HepG2 (cell line): ENCODE measurements at regions not wholly inside any gene's neighbourhood (a gene's known extent, or its start where the extent isn't known, plus 50 kb on each side); places are given as distances from the start of the nearest gene placed in this dataset.

Experiments used
- ATAC-seq: fragments of 200-7000 bp; cut with Tn5 transposase; 3 replicates; pipeline ENCODE4 v1.9.1; 2020; ENCODE audit warnings: mild to moderate bottlenecking, moderate library complexity
- BruUV-seq: library from RNA; stranded (reverse); fragments of 400-500 nt; replicated peaks from 2 replicates; lab custom pipeline; 2021; lab: Mats Ljungman, UMichigan
- CTCF ChIA-PET: fragments of 300-600 bp; formaldehyde crosslinking; extraction: SDS; loops from one replicate; lab custom pipeline; 2021; ENCODE audit warnings: low total read pairs, inconsistent platforms, low intra/inter-chr PET ratio; lab: Yijun Ruan, JAX
- POLR2A ChIA-PET: fragments of 350-600 bp; sonication (Branson Sonifier 250); formaldehyde crosslinking; loops from one replicate; lab custom pipeline; 2020; ENCODE audit warnings: antibody characterized with exemption, inconsistent platforms; lab: Yijun Ruan, JAX
- DNase-seq: peaks from one replicate; pipeline ENCODE4 v3.0.0-alpha.2; 2015; ENCODE audit warnings: low spot score
- FAIRE-seq: peaks from 3 replicates; lab custom pipeline; 2011; peaks lifted over from hg19 to GRCh38; lab: Jason Lieb, UNC
- H2AFZ ChIP-seq: one replicate; pipeline ENCODE4 v1.6.1; 2011; ENCODE audit warnings: low read length, inconsistent platforms
- H3K27ac ChIP-seq: fragments of 300-600 bp; 3 replicates; pipeline ENCODE4 v1.8.0; 2011; ENCODE audit warnings: mixed run types, mild to moderate bottlenecking, mixed read lengths, low read length, inconsistent platforms; ENCODE audit not compliant: insufficient read depth; ENCODE audit errors: extremely low read length
- H3K27me3 ChIP-seq, 2 experiments: fragments of 200-600 bp in 1 of 2; 2 replicates in 1 of 2; 3 replicates in 1 of 2; pipeline versions ENCODE4 v1.6.0 to v1.8.0; 2011; ENCODE audit warnings: low read length in 2 of 2, mild to moderate bottlenecking in 2 of 2, moderate library complexity in 2 of 2, inconsistent platforms in 1 of 2; ENCODE audit not compliant: insufficient read depth in 2 of 2, control insufficient read depth in 1 of 2
- H3K36me3 ChIP-seq, 2 experiments: fragments of 200-600 bp in 1 of 2; replicated peaks in 1 of 2; 2 replicates in 1 of 2; 3 replicates in 1 of 2; pipeline versions ENCODE4 v1.5.1 to v1.8.0; 2011; ENCODE audit warnings: low read length in 2 of 2, inconsistent platforms in 1 of 2; ENCODE audit not compliant: insufficient read depth in 2 of 2, control insufficient read depth in 1 of 2
- H3K4me1 ChIP-seq: 2 replicates; pipeline ENCODE4 v1.5.1; 2012; ENCODE audit warnings: low read length, inconsistent platforms; ENCODE audit not compliant: insufficient read depth
- H3K4me2 ChIP-seq: 2 replicates; pipeline ENCODE4 v1.6.0; 2011; ENCODE audit warnings: low read depth, low read length, inconsistent platforms
- H3K4me3 ChIP-seq, 3 experiments: fragments of 200-600 bp in 1 of 3; sonication (generic), shearing (Covaris generic) in 1 of 3; replicated peaks in 1 of 3; 2 replicates each; pipeline ENCODE4 v1.5.1; 2011 to 2016; ENCODE audit warnings: low read length in 3 of 3, inconsistent platforms in 2 of 3, low read depth in 2 of 3, mild to moderate bottlenecking in 2 of 3, control low read depth in 1 of 3, mixed read lengths in 1 of 3; ENCODE audit not compliant: insufficient read depth in 1 of 3
- H3K79me2 ChIP-seq: one replicate; pipeline ENCODE4 v1.6.1; 2011; ENCODE audit warnings: low read length, inconsistent platforms; ENCODE audit not compliant: insufficient read depth
- H3K9ac ChIP-seq: 2 replicates; pipeline ENCODE4 v1.6.0; 2011; ENCODE audit warnings: mild to moderate bottlenecking, low read depth, low read length, inconsistent platforms; ENCODE audit not compliant: insufficient read depth
- H3K9me3 ChIP-seq: 2 replicates; pipeline ENCODE4 v1.5.1; 2012; ENCODE audit warnings: mild to moderate bottlenecking, low read length
- H4K20me1 ChIP-seq: 2 replicates; pipeline ENCODE4 v1.6.0; 2011; ENCODE audit warnings: inconsistent platforms, mild to moderate bottlenecking, low read length, moderate library complexity; ENCODE audit not compliant: insufficient read depth
- AHR ChIP-seq: IDR thresholded peaks from 2 replicates; pipeline ENCODE4 v1.6.1; 2018; ENCODE audit warnings: missing genetic modification reagents, missing compliant biosample characterization
- CHD2 ChIP-seq: IDR thresholded peaks from 2 replicates; pipeline ENCODE4 v1.6.1; 2011; ENCODE audit warnings: low read depth, low read length, improper control_type of control experiment
- EP300 ChIP-seq, 3 experiments: sonication (generic) in 1 of 3; formaldehyde crosslinking in 1 of 3; IDR thresholded peaks; 2 replicates each; pipeline versions ENCODE4 v1.5.1 to v1.6.1; 2011 to 2020; ENCODE audit warnings: low read depth in 2 of 3, low read length in 2 of 3, borderline replicate concordance in 1 of 3, improper control_type of control experiment in 1 of 3, mild to moderate bottlenecking in 1 of 3, missing genetic modification reagents in 1 of 3, moderate library complexity in 1 of 3
- JUNB ChIP-seq: sonication (generic); formaldehyde crosslinking; IDR thresholded peaks from 2 replicates; pipeline ENCODE4 v1.8.0; 2022; ENCODE audit warnings: missing genetic modification reagents, mild to moderate bottlenecking, borderline replicate concordance
- MED1 ChIP-seq: sonication (generic); formaldehyde crosslinking; IDR thresholded peaks from 2 replicates; pipeline ENCODE4 v1.4.0; 2020; ENCODE audit warnings: missing genetic modification reagents
- STAG1 ChIP-seq: sonication (generic); formaldehyde crosslinking; IDR thresholded peaks from 2 replicates; pipeline ENCODE4 v1.4.0; 2020; ENCODE audit warnings: missing genetic modification reagents
- ZBTB8A ChIP-seq: sonication (generic); formaldehyde crosslinking; IDR thresholded peaks from 2 replicates; pipeline ENCODE4 v1.4.0; 2020; ENCODE audit warnings: mild to moderate bottlenecking, low read depth, missing genetic modification reagents, borderline replicate concordance
- ZNF326 ChIP-seq: sonication (generic); formaldehyde crosslinking; IDR thresholded peaks from 2 replicates; pipeline ENCODE4 v1.4.0; 2020; ENCODE audit warnings: missing genetic modification reagents, borderline replicate concordance
- WGBS: methylation state at CpG from one replicate; pipeline ENCODE4 v1.1.6; 2017; ENCODE audit warnings: low lambda C conversion rate; 5-methylcytosine and 5-hydroxymethylcytosine counted together
- in situ Hi-C: cut with HindIII; loops from 2 replicates; pipeline ENCODE4 v1.10.0; 2017; ENCODE audit warnings: low pct_unique_long_range_greater_than_20kb; ENCODE audit not compliant: extremely low pct_ligation_motif_present
- intact Hi-C: fragments of 100-400 bp; cut with micrococcal nuclease; formaldehyde crosslinking; loops from one replicate; pipeline ENCODE4 v1.10.0; 2022; ENCODE audit not compliant: unreplicated experiment
- TF ChIP-seq, protein P1 (sequence below): sonication (generic); formaldehyde crosslinking; conservative IDR thresholded peaks from 2 replicates; pipeline ENCODE4 v1.8.1; 2023; ENCODE audit warnings: missing genetic modification reagents

DNA sequence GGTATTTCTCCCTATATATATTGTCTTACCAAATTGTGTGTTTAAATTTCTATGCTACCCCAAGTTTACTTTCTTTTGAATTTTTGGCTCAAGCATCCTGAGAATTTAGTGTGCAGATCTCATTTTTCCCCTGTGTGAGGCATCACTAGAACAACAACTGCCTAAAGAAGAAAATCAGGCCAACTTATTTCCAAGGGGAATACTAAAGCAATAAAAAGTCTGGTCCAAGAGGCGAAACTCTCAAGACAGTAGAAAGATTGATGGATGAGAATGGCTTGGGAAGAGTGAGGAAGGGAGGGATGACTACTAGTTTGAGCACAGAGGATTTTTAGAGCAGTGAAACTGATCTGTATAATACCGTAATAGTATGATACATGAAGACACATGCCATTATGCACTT is 86.3 kb upstream of the CFAP20DC start:
- Histone ChIP-seq H3K36me3 (no peaks in the 10 kb centered on the region), H3K79me2 (no peaks in the 10 kb centered on the region), H3K27ac (no peak overlapping the region), H3K9ac (no peak overlapping the region), H4K20me1 (no peaks in the 10 kb centered on the region), H2AFZ (no peak overlapping the region), H3K27me3 (no peaks in the 10 kb centered on the region), H3K4me1 (no peaks in the 10 kb centered on the region), H3K9me3 (no peaks in the 10 kb centered on the region), H3K4me3 (no peak overlapping the region), H3K4me2 (no peak overlapping the region)
- WGBS: 37% methylated on average over 2 of the region's 2 CpGs
- CTCF ChIA-PET: no interaction called here
- TF ChIP-seq, protein P1, sequence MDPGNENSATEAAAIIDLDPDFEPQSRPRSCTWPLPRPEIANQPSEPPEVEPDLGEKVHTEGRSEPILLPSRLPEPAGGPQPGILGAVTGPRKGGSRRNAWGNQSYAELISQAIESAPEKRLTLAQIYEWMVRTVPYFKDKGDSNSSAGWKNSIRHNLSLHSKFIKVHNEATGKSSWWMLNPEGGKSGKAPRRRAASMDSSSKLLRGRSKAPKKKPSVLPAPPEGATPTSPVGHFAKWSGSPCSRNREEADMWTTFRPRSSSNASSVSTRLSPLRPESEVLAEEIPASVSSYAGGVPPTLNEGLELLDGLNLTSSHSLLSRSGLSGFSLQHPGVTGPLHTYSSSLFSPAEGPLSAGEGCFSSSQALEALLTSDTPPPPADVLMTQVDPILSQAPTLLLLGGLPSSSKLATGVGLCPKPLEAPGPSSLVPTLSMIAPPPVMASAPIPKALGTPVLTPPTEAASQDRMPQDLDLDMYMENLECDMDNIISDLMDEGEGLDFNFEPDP (CRISPR knock-in tag): no peak
- TF ChIP-seq EP300 (IDR thresholded peaks at IDR 0.05; ENCODE audit: low read depth in 2 of 2, low read length in 2 of 2) (no peak), EP300 (CRISPR knock-in tag; IDR thresholded peaks at IDR 0.05; ENCODE audit: borderline replicate concordance) (no peak), ZNF326 (no peak), ZBTB8A (CRISPR knock-in tag) (no peak), STAG1 (CRISPR knock-in tag) (no peak), JUNB (CRISPR knock-in tag) (no peak), AHR (no peak), MED1 (no peak), CHD2 (no peak)
- FAIRE-seq (no peak), ATAC-seq (no peak), DNase-seq (no peak)
- POLR2A ChIA-PET: no interaction called here
- in situ Hi-C loops: no loop called here
- no TSS peak for BruUV-seq
- intact Hi-C loops: no loop called here
